SH-SY5Y (cell line): ENCODE measurements at regions not wholly inside any gene's neighbourhood (a gene's known extent, or its start where the extent isn't known, plus 50 kb on each side); places are given as distances from the start of the nearest gene placed in this dataset.

Source experiments
- GATA2 ChIP-seq: IDR thresholded peaks from 2 replicates; pipeline ENCODE4 v1.6.1; 2011; ENCODE audit warnings: mild to moderate bottlenecking, low read depth, low read length
- GATA3 ChIP-seq: IDR thresholded peaks from 2 replicates; pipeline ENCODE4 v1.6.1; 2011; ENCODE audit warnings: low read depth, mild to moderate bottlenecking, low read length, moderate library complexity

GRCh38 chr9:32899181-32899580, 102.2 kb downstream of the APTX start:
- no peak for TF ChIP-seq GATA2
- no peak for TF ChIP-seq GATA3
